ENCODE measurements at regions not wholly inside any gene's neighbourhood (a gene's known extent, or its start where the extent isn't known, plus 50 kb on each side); places are given as distances from the start of the nearest gene placed in this dataset.

- DNase-seq, result no peak
Measured at GRCh38 chr2:195029804-195030654, 627.0 kb upstream of the SLC39A10 start.

DNA sequence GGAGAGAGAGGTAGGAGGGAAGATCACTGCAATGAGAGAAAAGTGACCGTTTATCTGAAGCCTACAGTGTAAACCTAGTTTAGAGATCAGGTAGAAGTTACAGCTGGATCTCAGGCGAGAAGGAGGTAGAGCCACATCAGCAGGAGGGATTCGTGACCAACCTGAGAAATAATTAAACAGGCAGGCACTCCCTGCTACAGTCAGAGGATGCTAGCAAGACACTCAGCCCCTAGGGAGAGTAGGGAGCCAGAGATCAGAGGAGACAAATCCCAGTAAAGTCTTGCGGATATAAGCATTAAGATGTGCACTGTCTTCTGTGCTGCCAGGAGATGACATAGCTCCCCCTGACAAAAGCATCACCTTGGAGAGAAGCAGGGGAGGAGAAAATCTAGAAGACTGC lies 629.1 kb upstream of the SLC39A10 start:
- no peak for DNase-seq

DNA sequence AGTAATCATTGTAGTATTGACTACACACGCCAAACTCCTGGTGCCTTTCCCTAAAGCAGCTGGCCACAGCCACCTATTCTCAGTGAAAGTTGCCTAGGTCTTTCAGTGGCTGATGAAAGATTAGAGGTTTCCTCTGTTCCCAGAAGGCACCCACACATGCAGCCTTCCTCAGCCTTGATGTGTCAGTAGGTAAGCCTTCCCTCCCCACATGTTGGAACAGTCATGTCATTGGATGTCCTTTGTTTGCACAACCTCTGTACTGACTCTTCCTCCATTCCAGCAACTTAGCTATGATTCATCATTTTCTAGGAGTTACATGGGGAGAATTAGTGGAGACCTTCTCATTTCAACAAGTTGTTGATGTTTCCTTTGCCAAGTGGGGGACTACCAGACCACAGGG lies 630.8 kb upstream of the SLC39A10 start:
- DNase-seq, result no peak

- no peak for DNase-seq
Measured at GRCh38 chr2:195022508-195022830, 634.6 kb upstream of the SLC39A10 start.

GRCh38 chr2:195021711-195022507 lies 635.1 kb upstream of the SLC39A10 start:
- no peak for DNase-seq

GRCh38 chr2:195018462-195018861 lies 638.6 kb upstream of the SLC39A10 start:
- no peak for DNase-seq

GRCh38 chr2:195017890-195018289 lies 639.1 kb upstream of the SLC39A10 start:
- no peak for DNase-seq

DNA sequence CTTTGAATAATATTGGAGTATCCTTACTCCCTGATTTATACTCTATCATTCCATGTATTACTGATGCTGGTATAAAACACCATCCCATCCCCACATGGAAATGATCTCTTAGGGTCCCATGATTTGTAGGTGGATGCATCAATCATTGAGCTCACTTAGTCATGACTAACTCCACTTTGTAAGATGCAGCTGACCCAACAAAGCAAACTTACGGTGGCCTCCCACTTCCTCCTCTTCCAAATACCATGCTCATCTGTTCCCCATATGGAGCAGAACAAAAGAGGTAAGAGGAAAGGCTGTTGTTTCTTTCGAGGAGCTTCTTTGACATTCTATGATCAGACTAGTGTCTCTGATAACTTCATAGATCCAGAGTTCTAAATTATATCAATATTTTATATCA lies 640.2 kb upstream of the SLC39A10 start:
- DNase-seq, result no peak

- no peak for DNase-seq
Measured at GRCh38 chr2:195009202-195009601, 647.8 kb upstream of the SLC39A10 start.

DNA sequence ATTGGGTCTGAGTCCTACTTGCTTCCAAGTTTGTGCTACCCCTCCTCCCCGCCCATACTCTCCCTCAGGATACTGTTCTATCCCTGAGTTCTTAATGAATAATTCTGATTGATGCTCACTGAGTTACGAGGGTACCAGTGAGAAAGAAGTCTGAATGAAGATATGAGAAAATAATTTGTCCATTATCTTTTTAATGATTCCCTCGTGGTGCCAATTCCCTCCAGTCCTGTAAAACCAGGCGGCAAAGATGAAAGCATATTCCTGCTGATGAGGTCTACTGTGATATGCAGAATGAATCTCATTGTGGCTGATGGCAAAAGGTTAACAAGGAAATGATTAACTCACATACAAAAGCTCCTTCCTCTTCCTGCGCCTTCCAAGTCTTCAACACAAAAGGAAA lies 650.2 kb upstream of the SLC39A10 start:
- no peak for DNase-seq

- no peak for DNase-seq
Measured at GRCh38 chr2:195003881-195004471, 653.0 kb upstream of the SLC39A10 start.

GRCh38 chr2:195001924-195002323 lies 655.1 kb upstream of the SLC39A10 start:
- DNase-seq, result no peak

GRCh38 chr2:194999771-195000170 lies 657.3 kb upstream of the SLC39A10 start:
- DNase-seq, result no peak

GRCh38 chr2:194992648-194993047 lies 664.4 kb upstream of the SLC39A10 start:
- DNase-seq, result no peak

DNA sequence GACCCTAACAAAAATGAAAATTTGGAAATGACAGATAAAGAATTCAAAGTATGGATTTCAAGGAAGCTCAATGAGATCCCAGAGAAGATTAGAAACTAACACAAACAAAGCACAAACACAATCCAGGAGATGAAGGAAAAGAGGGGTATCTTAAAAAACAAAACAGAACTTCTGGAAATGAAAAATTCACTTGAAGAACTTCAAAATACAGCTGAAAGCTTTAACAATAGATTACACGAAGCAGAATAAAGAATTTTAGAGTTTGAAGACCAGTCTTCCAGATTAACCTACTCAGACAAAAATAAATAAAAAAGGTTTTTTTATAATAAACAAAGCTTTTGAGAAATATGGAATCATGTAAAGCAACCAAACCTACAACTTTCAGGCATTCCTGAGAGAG lies 671.8 kb upstream of the SLC39A10 start:
- DNase-seq, result no peak

- no peak for DNase-seq
Measured at GRCh38 chr2:194962254-194962653, 694.8 kb upstream of the SLC39A10 start.

GRCh38 chr2:194954218-194954617 lies 702.8 kb upstream of the SLC39A10 start:
- no peak for DNase-seq

GRCh38 chr2:194946826-194947225 lies 710.2 kb upstream of the SLC39A10 start:
- no peak for DNase-seq

- DNase-seq, result no peak
Measured at GRCh38 chr2:194938066-194938465, 719.0 kb upstream of the SLC39A10 start.

DNA sequence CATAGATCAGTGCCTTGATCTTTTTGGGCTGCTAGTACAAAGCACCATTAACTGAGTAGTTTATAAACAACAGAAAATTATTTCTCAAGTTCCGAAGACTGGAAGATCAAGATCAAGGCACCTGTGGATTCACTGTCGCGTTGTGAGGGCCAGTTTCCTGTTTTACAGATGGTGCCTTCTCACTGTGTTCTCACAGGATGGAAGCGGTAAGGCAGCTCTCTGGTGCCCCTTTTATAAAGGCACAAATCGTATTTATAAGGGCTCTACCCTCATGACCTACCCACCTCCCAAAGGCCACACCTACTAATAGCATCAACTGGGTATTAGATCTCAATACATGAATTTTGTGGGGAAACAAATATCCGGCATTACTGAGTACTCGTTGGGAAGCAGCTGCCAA lies 729.5 kb upstream of the SLC39A10 start:
- no peak for DNase-seq

DNA sequence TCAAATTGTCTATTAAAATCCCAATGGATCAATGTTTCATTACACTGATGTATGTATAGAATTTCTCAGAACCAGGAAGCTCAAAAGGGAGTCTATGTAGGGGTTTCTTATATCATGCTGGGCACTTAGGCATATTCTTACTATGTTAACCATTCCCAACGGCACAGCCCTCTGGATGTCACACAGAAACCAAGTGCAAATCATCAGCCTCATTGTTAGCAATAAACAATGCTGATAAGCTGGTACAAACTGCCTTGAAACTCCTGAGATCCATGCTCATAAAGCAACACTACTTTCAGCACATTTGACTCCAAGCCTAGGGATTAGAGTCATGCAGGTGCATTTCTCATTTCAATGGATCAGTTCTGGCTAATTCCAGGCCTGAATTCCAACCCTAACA lies 730.2 kb upstream of the SLC39A10 start:
- DNase-seq, result no peak

- no peak for DNase-seq
Measured at GRCh38 chr2:194925742-194926141, 731.3 kb upstream of the SLC39A10 start.

GRCh38 chr2:194917519-194917918 lies 739.5 kb upstream of the SLC39A10 start:
- DNase-seq, result no peak

DNA sequence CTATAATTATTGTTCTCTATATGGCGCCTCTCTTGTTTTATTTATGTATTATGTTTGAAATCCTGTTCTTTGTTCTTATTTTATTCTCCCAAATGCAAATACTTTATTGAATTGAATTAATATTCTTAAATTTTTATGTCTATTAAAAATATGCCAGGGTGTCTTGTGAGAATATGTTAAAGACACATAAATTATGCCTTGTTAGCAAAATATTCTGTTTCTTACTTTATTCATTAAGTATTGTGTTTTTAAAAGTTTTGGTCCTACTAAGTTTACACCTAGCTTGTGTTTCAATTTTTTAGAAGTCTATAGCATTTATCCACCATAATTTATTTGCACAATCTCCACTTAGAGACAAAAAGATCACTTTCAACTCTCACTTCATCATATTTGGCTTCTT lies 741.5 kb upstream of the SLC39A10 start:
- DNase-seq, result no peak
